ENCODE measurements at regions not wholly inside any gene's neighbourhood (a gene's known extent, or its start where the extent isn't known, plus 50 kb on each side); places are given as distances from the start of the nearest gene placed in this dataset.

DNA sequence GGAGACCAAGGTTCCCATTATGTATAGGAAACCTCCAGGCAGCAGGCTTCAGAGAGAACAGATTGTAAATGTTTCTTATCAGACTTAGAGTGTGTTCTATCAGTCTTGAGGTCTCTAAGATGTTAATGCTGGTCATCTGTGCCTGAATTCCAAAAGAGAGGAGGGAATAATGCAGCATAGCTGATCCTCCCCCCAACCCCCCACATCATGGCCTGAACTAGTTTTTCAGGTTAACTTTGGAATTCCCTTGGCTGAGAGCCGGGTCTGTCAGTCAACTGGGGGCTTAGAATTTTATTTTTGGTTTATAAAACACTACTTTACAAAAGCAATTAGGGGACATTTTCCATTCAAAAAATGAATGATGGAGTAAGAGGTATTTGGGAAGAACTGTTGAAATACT, 184.3 kb downstream of the NEBL start:
- H3K27ac ChIP-seq (ENCODE audit: low read depth in 2 of 2, low read length in 2 of 2) = no peak overlapping the region
- DNase-seq = peak in 3 of 5 donors; percentile 9 to 27 (median 11)
- H3K4me3 ChIP-seq (ENCODE audit: low read length in 3 of 3) = no peak overlapping the region
- H3K4me1 ChIP-seq (ENCODE audit: control insufficient read depth in 2 of 3, insufficient read depth in 2 of 3, low read depth in 1 of 3, low read length in 3 of 3) = no peaks in the 10 kb centered on the region
- no peak for FAIRE-seq
- no peaks in the 10 kb centered on the region for H3K36me3 ChIP-seq (ENCODE audit: control insufficient read depth in 2 of 3, insufficient read depth in 3 of 3, low read length in 3 of 3)
- H3K9me3 ChIP-seq (ENCODE audit: control insufficient read depth in 2 of 3, insufficient read depth in 1 of 3, low read length in 3 of 3) = no peaks in the 10 kb centered on the region
- TF ChIP-seq, protein P1, sequence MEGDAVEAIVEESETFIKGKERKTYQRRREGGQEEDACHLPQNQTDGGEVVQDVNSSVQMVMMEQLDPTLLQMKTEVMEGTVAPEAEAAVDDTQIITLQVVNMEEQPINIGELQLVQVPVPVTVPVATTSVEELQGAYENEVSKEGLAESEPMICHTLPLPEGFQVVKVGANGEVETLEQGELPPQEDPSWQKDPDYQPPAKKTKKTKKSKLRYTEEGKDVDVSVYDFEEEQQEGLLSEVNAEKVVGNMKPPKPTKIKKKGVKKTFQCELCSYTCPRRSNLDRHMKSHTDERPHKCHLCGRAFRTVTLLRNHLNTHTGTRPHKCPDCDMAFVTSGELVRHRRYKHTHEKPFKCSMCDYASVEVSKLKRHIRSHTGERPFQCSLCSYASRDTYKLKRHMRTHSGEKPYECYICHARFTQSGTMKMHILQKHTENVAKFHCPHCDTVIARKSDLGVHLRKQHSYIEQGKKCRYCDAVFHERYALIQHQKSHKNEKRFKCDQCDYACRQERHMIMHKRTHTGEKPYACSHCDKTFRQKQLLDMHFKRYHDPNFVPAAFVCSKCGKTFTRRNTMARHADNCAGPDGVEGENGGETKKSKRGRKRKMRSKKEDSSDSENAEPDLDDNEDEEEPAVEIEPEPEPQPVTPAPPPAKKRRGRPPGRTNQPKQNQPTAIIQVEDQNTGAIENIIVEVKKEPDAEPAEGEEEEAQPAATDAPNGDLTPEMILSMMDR (IDR thresholded peaks at IDR 0.05; ENCODE audit: borderline replicate concordance, extremely low read depth, insufficient read depth) = no peak
- intact Hi-C loops (cut with DNase I) = no loop called here
- no peak overlapping the region for H3K9ac ChIP-seq (ENCODE audit: low read length in 3 of 3)
- no peaks in the 10 kb centered on the region for H3K27me3 ChIP-seq (ENCODE audit: control insufficient read depth, insufficient read depth, low read length)

DNA sequence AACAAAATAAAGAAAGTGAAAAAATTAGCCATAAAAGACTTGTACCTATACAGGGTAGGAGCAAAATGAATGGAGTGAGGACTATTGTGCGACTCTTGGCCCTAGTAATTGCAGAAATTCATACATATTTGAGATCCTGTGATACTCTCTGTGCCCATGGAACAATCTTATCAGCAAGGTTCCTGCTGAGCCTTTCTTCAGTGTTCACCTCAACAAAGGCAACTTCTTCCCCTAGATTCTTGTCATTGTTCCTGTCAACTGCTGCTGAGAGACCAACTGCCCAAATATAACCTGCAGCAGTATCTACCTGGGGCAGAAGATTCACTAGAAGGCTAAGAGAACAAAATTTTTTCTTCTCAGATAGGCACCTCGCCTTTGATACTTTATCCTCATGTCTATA, 187.4 kb downstream of the NEBL start:
- DNase-seq = no peak
- no peak overlapping the region for H3K4me3 ChIP-seq (ENCODE audit: low read length in 3 of 3)
- no peaks in the 10 kb centered on the region for H3K4me1 ChIP-seq (ENCODE audit: control insufficient read depth in 2 of 3, insufficient read depth in 2 of 3, low read depth in 1 of 3, low read length in 3 of 3)
- no peaks in the 10 kb centered on the region for H3K36me3 ChIP-seq (ENCODE audit: control insufficient read depth in 2 of 3, insufficient read depth in 3 of 3, low read length in 3 of 3)
- intact Hi-C loops (cut with DNase I) = no loop called here
- H3K9me3 ChIP-seq (ENCODE audit: control insufficient read depth in 2 of 3, insufficient read depth in 1 of 3, low read length in 3 of 3) = no peaks in the 10 kb centered on the region
- H3K9ac ChIP-seq (ENCODE audit: low read length in 3 of 3) = no peak overlapping the region
- no peak overlapping the region for H3K27ac ChIP-seq (ENCODE audit: low read depth in 2 of 2, low read length in 2 of 2)
- H3K27me3 ChIP-seq (ENCODE audit: control insufficient read depth, insufficient read depth, low read length) = no peaks in the 10 kb centered on the region
- FAIRE-seq = no peak
- TF ChIP-seq, protein P1 (IDR thresholded peaks at IDR 0.05; ENCODE audit: borderline replicate concordance, extremely low read depth, insufficient read depth) = no peak

DNA sequence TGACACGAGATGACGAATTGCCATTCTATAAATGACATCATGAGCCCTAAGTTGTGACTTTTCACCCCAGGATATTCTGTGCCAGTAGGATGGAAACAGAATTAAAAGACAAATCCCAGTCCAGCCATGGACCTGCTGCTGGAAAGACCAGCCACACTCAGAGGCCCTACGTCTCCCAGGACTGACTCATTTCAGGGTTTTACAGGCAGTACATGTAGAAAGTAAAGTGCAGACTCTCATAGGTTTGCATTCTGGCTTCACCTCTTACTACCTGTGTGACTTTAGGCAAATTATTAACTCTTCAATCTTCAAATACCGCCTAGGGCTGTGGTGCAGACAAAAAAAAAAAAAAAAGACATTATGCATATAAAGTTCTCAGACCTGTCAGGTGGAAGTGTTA, 188.8 kb downstream of the NEBL start:
- Histone ChIP-seq H3K27me3 (ENCODE audit: control insufficient read depth, insufficient read depth, low read length) (no peaks in the 10 kb centered on the region), H3K4me1 (ENCODE audit: control insufficient read depth in 2 of 3, insufficient read depth in 2 of 3, low read depth in 1 of 3, low read length in 3 of 3) (no peaks in the 10 kb centered on the region), H3K27ac (ENCODE audit: low read depth in 2 of 2, low read length in 2 of 2) (no peak overlapping the region), H3K9me3 (ENCODE audit: control insufficient read depth in 2 of 3, insufficient read depth in 1 of 3, low read length in 3 of 3) (no peaks in the 10 kb centered on the region), H3K36me3 (ENCODE audit: control insufficient read depth in 2 of 3, insufficient read depth in 3 of 3, low read length in 3 of 3) (no peaks in the 10 kb centered on the region), H3K9ac (ENCODE audit: low read length in 3 of 3) (no peak overlapping the region), H3K4me3 (ENCODE audit: low read length in 3 of 3) (no peak overlapping the region)
- FAIRE-seq = no peak
- TF ChIP-seq, protein P1 (IDR thresholded peaks at IDR 0.05; ENCODE audit: borderline replicate concordance, extremely low read depth, insufficient read depth) = no peak
- intact Hi-C loops (cut with DNase I) = no loop called here
- no peak for DNase-seq

DNA sequence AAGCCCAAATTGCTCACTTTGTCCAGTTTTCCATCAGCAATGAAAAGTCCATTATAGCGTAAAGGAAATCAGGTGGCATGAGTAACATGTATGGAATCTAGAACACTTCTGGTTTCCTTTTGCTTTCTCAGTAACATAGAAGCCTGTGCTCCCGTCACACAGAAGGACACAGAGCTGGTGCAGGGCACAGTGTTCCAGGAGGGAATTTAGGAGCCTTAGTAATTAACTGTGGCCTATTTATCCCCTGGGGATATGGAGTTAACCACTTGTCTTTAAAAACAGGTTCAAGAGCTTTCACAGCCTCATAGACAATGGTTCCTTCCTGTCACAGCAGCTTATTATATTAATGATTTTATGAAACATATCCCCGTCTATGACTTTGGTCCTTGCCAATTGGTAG, 189.9 kb downstream of the NEBL start:
- intact Hi-C loops (cut with DNase I) = no loop called here
- no peaks in the 10 kb centered on the region for H3K27me3 ChIP-seq (ENCODE audit: control insufficient read depth, insufficient read depth, low read length)
- no peaks in the 10 kb centered on the region for H3K4me1 ChIP-seq (ENCODE audit: control insufficient read depth in 2 of 3, insufficient read depth in 2 of 3, low read depth in 1 of 3, low read length in 3 of 3)
- DNase-seq = no peak
- no peak overlapping the region for H3K9ac ChIP-seq (ENCODE audit: low read length in 3 of 3)
- H3K27ac ChIP-seq (ENCODE audit: low read depth in 2 of 2, low read length in 2 of 2) = no peak overlapping the region
- FAIRE-seq = no peak
- H3K36me3 ChIP-seq (ENCODE audit: control insufficient read depth in 2 of 3, insufficient read depth in 3 of 3, low read length in 3 of 3) = no peaks in the 10 kb centered on the region
- TF ChIP-seq, protein P1 (IDR thresholded peaks at IDR 0.05; ENCODE audit: borderline replicate concordance, extremely low read depth, insufficient read depth) = no peak
- no peak overlapping the region for H3K4me3 ChIP-seq (ENCODE audit: low read length in 3 of 3)
- no peaks in the 10 kb centered on the region for H3K9me3 ChIP-seq (ENCODE audit: control insufficient read depth in 2 of 3, insufficient read depth in 1 of 3, low read length in 3 of 3)
